Stomach (tissue), 4 donors: ENCODE measurements at regions not wholly inside any gene's neighbourhood (a gene's known extent, or its start where the extent isn't known, plus 50 kb on each side); places are given as distances from the start of the nearest gene placed in this dataset.

Experiments used
- EP300 ChIP-seq: sonication (generic); formaldehyde crosslinking; IDR thresholded peaks from one replicate; pipeline ENCODE4 v1.6.1; 2017; ENCODE audit warnings: antibody characterized with exemption
- POLR2AphosphoS5 ChIP-seq, 3 donors: sonication (generic); formaldehyde crosslinking; IDR thresholded peaks; one replicate each; pipeline ENCODE4 v1.6.1; 2016; ENCODE audit warnings: antibody characterized with exemption in 3 of 3
- TF ChIP-seq, protein P1 (sequence below), 7 experiments: fragments of 450-650 bp in 4 of 7; fragments of 200-600 bp in 3 of 7; sonication (generic) in 3 of 7; IDR thresholded peaks; one replicate each; pipeline ENCODE4 v1.5.1; 2016 to 2019; ENCODE audit warnings: antibody characterized with exemption in 7 of 7, control low read depth in 2 of 7, mild to moderate bottlenecking in 1 of 7

DNA sequence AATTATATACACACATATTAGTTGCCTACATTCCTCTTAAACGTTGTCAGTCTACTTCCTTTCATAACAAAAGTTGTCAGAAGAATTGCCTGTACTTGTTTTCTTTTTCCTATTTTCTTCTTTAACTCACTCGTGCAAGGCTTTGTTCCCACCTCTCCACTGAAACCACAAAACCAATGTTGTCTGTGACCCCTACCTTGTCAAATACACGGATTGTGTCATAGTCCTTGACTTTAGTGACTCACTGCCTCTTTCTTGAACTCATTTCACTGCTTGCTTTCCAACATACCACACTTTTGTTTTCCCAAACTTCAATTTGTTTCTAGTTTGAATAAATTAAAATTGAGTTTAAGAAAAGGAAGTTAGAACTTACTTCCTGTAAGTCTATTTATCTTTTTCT, 283.9 kb upstream of the AGA start:
- TF ChIP-seq, protein P1, sequence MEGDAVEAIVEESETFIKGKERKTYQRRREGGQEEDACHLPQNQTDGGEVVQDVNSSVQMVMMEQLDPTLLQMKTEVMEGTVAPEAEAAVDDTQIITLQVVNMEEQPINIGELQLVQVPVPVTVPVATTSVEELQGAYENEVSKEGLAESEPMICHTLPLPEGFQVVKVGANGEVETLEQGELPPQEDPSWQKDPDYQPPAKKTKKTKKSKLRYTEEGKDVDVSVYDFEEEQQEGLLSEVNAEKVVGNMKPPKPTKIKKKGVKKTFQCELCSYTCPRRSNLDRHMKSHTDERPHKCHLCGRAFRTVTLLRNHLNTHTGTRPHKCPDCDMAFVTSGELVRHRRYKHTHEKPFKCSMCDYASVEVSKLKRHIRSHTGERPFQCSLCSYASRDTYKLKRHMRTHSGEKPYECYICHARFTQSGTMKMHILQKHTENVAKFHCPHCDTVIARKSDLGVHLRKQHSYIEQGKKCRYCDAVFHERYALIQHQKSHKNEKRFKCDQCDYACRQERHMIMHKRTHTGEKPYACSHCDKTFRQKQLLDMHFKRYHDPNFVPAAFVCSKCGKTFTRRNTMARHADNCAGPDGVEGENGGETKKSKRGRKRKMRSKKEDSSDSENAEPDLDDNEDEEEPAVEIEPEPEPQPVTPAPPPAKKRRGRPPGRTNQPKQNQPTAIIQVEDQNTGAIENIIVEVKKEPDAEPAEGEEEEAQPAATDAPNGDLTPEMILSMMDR (IDR thresholded peaks at IDR 0.05), result no peak
- TF ChIP-seq POLR2AphosphoS5 (IDR thresholded peaks at IDR 0.05) (no peak), EP300 (no peak)
